NCI-H2196 (cell line): ENCODE measurements at regions not wholly inside any gene's neighbourhood (a gene's known extent, or its start where the extent isn't known, plus 50 kb on each side); places are given as distances from the start of the nearest gene placed in this dataset.

ENCODE experiments used
- DNase-seq: peaks from one replicate; lab custom pipeline; 2025; ENCODE audit not compliant: unreplicated experiment; lab: John Stamatoyannopoulos, UW

DNA sequence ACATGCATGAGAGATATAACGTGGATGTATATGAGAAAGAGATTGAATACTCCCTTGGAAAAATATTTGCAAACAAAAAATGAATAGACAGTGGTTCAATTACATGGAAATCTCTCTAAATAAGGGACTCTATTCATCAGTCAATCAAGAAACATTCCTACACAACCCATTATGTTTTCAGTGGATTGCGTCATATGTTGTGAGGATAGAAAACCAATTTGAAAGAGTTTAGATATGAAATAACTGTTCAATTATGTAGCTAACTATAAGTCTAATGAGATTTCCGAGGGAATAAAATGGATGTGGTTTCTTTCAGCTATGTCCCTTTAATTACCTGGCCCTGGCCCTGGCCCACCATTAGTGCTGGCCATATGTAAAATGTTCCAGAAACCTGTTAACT is 86.7 kb upstream of the TMCO5A start:
- no peak for DNase-seq

DNA sequence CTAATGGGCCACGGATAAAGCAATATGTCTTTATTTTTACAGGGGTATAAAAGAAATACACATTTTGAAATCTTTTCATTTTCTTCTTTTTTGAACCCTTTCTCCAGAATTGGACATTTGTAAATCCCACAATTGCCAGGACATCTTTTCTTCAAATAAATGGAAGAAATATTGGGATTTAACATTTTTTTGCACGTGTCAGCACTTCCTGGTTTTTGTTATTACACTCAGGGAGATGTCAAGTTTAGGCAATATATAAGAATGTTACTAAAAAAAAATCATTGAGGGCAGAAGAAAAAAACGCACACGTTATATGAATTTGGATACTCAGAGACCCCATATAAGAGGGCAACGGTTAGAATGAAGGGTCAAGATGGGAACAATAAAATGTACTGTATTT is 78.3 kb upstream of the TMCO5A start:
- no peak for DNase-seq

DNA sequence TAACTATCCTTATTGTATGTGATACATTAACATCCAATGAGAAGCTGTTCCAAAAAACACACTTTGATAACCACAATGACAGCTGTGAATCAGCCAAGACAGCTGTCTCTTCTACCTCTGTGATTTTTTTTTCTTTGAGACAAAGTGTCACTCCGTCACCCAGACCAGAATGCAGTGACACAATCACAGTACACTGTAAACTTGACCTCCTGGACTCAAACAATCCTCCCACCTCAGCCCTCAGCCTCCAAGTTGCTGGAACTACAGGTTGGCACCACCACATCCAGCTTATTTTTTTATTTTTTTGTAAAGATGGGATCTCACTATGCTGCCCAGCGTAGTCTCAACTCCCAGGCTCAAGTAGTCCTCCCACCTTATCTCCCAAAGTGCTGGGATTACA is 73.5 kb upstream of the TMCO5A start:
- DNase-seq: no peak

DNA sequence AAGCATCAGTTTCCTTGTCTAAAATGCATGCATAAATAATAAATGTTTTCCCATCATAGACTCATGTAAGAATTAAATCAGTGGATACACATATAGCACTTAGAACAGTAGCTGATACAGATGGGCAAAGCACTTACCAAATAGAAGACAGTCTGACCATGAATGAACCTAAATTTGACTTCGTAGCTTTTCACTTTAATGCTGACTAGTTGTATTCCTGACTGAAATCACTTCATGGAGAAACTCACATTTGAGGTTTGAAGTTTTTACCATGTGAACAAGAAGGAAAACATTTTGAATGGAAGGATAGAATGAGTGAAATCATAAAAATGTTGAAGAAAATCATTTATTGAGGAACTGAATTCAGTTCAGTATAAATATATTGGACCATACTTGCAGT is 68.8 kb upstream of the TMCO5A start:
- no peak for DNase-seq

DNA sequence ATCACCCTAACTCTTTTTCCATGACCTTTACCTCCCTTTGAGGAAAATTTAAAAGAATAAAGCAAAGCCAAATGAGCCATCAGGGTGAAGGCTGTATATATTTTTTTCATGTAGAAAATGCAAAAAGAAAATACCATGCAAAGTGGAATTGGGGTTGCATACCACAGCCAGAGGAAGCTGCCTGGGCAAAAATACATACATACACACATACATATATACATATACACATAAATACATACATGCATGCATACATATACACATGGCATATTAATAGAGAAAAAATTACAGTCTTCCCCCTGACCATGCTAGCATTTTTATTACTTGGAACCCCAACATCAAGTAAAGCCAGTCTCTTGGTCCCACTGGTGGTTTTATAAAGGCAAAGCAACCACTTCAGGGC is 63.7 kb upstream of the TMCO5A start:
- DNase-seq: no peak

DNA sequence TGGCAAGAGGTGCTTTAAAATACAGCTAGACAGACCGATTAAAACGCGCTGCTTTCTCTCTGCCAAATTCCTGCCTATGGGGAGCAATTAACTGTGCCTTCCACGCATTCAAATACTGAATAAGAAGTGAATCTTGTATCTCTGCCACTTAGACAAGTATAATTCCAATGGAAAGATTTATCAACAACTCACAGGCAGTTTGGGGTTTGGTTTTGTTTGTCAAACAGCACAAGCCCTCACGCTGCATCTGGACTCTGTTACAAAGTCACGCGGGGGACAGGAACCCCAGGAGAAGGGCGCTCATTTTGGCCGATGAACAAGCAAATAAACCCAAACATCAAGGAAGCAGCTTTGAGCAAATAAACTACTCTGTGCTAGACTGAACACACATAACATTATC is 61.8 kb upstream of the TMCO5A start:
- no peak for DNase-seq

DNA sequence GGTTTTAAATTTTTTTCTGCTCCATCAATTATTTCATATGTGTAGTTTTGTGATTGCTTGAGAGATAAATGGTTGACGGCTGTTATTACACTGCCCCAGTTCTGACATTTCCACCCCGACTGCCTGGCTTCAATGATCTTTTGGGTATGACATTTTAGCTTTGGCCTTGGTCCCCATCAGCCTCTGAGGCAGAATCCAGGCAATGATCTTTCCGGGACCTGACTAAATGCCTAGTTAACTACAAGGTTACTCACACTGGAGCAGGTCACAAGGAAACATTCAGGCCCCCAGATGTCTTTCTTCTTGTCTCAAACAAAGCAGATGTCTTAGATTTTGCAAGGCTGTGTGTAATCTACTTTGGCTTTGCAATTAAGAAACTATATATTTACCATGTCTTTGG is 61.1 kb upstream of the TMCO5A start:
- DNase-seq: no peak

DNA sequence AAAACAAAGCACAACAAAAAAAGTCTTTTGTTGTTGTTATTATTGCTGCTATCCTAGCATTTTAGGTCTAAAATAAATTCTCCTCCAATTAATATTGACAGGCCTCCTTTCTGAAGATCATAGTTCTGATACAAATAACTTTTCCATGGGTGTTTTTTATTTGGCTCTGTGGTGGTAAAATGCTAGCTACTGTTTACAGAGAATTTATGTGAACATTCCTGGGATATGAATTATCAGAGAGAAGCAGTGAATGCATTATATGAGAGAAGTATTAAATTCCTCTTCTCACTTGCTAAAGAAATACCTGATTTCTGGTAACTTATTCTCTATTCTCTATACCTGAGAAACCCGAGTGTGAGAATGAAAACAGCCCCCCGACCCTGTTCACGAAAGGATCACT is 57.5 kb upstream of the TMCO5A start:
- DNase-seq: no peak

GRCh38 chr15:37877851-37878741 is 56.3 kb upstream of the TMCO5A start:
- no peak for DNase-seq

- DNase-seq: peak; percentile 28
Measured at GRCh38 chr15:37880009-37880834, 54.2 kb upstream of the TMCO5A start.

DNA sequence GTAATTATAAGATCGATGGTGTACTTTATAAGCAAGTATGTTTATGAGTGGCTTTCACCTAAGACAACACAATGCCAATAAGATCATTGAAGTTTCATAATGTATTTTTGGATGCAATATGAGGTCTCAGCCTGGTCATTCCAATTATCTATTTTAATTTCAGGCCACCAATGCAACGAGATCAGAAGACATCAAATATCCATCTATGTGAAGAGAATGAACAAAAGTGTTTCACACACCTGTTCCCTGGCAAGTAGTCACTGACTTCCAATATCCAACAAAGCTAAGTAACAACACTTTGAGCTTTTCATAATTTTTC is 53.6 kb upstream of the TMCO5A start:
- no peak for DNase-seq

- no peak for DNase-seq
Measured at GRCh38 chr15:37881237-37882013, 53.0 kb upstream of the TMCO5A start.

DNA sequence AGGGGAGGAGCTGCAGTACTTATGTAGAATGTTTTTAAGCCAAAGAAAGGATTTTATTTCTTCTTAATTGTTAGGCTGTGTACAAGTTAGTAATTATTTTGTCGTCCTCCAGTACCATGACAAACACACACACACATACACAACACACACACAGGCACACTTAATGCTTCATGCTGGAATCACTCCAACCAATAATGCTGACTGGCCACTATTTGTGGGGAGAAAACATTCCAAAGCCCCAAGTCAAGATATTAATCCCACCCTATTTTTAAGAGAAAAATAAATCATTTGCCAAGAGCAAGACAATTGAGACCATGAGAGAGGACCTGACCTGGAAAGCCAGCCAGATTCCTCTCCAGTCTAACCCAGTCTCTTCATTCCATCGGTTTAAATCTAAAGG is 51.8 kb upstream of the TMCO5A start:
- no peak for DNase-seq
